GM19043 (cell line): ENCODE measurements at regions not wholly inside any gene's neighbourhood (a gene's known extent, or its start where the extent isn't known, plus 50 kb on each side); places are given as distances from the start of the nearest gene placed in this dataset.
"Not testable (repeated sequence)": the region's sequence is repeated elsewhere in the genome, so short reads cannot be mapped to it uniquely, and the experiment has no call there.

Experiments
- ATAC-seq: cut with Tn5 transposase; IDR thresholded peaks from one replicate; pipeline ENCODE4 v1.9.1; 2021; ENCODE audit warnings: low read depth; ENCODE audit not compliant: unreplicated experiment

- ATAC-seq = no peak
These were observed 201.1 kb downstream of the SMAD2 start for GRCh38 chr18:47729356-47729755.

- ATAC-seq = no peak
These were observed 201.5 kb downstream of the SMAD2 start for GRCh38 chr18:47728921-47729320.

GRCh38 chr18:47727409-47727808 is 203.1 kb downstream of the SMAD2 start:
- no peak for ATAC-seq

GRCh38 chr18:47726550-47726949 is 203.9 kb downstream of the SMAD2 start:
- no peak for ATAC-seq

- no peak for ATAC-seq
These were observed 204.8 kb downstream of the SMAD2 start for GRCh38 chr18:47725656-47726055.

GRCh38 chr18:47724186-47724975 is 206.1 kb downstream of the SMAD2 start:
- no peak for ATAC-seq

- no peak for ATAC-seq
These were observed 208.6 kb downstream of the SMAD2 start for GRCh38 chr18:47721876-47722275.

GRCh38 chr18:47720741-47721140 is 209.7 kb downstream of the SMAD2 start:
- no peak for ATAC-seq

- no peak for ATAC-seq
These were observed 211.2 kb downstream of the SMAD2 start for GRCh38 chr18:47719096-47719780.

- no peak for ATAC-seq
These were observed 211.8 kb downstream of the SMAD2 start for GRCh38 chr18:47718646-47719045.

- ATAC-seq = no peak
These were observed 213.2 kb downstream of the SMAD2 start for GRCh38 chr18:47717257-47717656.

- ATAC-seq = no peak
These were observed 213.8 kb downstream of the SMAD2 start for GRCh38 chr18:47716632-47717185.

- ATAC-seq = no peak
These were observed 220.0 kb downstream of the SMAD2 start for GRCh38 chr18:47710451-47710850.

- ATAC-seq = no peak
These were observed 220.9 kb downstream of the SMAD2 start for GRCh38 chr18:47709556-47709955.

GRCh38 chr18:47708206-47708605 is 222.3 kb downstream of the SMAD2 start:
- ATAC-seq = no peak

GRCh38 chr18:47701134-47701533 is 229.3 kb downstream of the SMAD2 start:
- ATAC-seq = no peak

GRCh38 chr18:47696870-47697269 is 233.6 kb downstream of the SMAD2 start:
- no peak for ATAC-seq

GRCh38 chr18:47691611-47692010 is 238.8 kb downstream of the SMAD2 start:
- ATAC-seq = no peak

- not testable (repeated sequence) for ATAC-seq
These were observed 239.7 kb downstream of the SMAD2 start for GRCh38 chr18:47690778-47691177.

- no peak for ATAC-seq
These were observed 241.1 kb downstream of the SMAD2 start for GRCh38 chr18:47689371-47689770.

GRCh38 chr18:47686806-47687205 is 243.7 kb downstream of the SMAD2 start:
- no peak for ATAC-seq

- no peak for ATAC-seq
These were observed 246.7 kb downstream of the SMAD2 start for GRCh38 chr18:47683774-47684173.
